Gastroesophageal sphincter (tissue), 3 donors: ENCODE measurements at regions not wholly inside any gene's neighbourhood (a gene's known extent, or its start where the extent isn't known, plus 50 kb on each side); places are given as distances from the start of the nearest gene placed in this dataset.

Experiments
- EP300 ChIP-seq: sonication (generic); formaldehyde crosslinking; IDR thresholded peaks from one replicate; pipeline ENCODE4 v1.6.1; 2017; ENCODE audit warnings: antibody characterized with exemption, mild to moderate bottlenecking
- POLR2A ChIP-seq, 2 donors: fragments of 450-650 bp; IDR thresholded peaks; one replicate each; pipeline ENCODE4 v1.6.1; 2017; ENCODE audit warnings: antibody characterized with exemption in 2 of 2, mild to moderate bottlenecking in 2 of 2, moderate library complexity in 1 of 2
- POLR2AphosphoS5 ChIP-seq: sonication (generic); formaldehyde crosslinking; IDR thresholded peaks from one replicate; pipeline ENCODE4 v1.6.1; 2017; ENCODE audit warnings: antibody characterized with exemption
- TF ChIP-seq, protein P1 (sequence below), 4 experiments: fragments of 200-600 bp in 2 of 4; fragments of 450-650 bp in 2 of 4; sonication (generic) in 1 of 4; IDR thresholded peaks; one replicate each; pipeline ENCODE4 v1.5.1; 2017 to 2019; ENCODE audit warnings: antibody characterized with exemption in 4 of 4, mild to moderate bottlenecking in 2 of 4, moderate library complexity in 2 of 4

DNA sequence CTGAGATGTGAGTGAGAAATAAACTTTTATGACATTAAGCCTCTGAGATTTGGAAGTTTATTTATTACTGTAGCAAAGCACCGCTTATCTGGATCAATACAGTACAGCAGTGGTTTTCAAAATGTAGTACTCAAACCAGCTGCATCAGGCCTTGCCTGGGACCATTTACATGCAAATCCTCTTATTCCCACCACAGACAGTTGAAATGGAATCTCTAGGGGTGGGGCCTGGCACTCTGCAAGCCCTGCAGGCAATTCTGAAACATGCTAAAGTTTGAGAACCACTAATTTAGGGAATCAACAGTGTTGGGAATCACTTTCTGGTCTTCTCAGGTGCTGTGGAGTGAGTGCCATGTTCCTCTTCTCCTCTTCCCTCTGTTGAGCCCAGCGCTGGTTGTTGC, 77.8 kb upstream of the TAMM41 start:
- TF ChIP-seq, protein P1, sequence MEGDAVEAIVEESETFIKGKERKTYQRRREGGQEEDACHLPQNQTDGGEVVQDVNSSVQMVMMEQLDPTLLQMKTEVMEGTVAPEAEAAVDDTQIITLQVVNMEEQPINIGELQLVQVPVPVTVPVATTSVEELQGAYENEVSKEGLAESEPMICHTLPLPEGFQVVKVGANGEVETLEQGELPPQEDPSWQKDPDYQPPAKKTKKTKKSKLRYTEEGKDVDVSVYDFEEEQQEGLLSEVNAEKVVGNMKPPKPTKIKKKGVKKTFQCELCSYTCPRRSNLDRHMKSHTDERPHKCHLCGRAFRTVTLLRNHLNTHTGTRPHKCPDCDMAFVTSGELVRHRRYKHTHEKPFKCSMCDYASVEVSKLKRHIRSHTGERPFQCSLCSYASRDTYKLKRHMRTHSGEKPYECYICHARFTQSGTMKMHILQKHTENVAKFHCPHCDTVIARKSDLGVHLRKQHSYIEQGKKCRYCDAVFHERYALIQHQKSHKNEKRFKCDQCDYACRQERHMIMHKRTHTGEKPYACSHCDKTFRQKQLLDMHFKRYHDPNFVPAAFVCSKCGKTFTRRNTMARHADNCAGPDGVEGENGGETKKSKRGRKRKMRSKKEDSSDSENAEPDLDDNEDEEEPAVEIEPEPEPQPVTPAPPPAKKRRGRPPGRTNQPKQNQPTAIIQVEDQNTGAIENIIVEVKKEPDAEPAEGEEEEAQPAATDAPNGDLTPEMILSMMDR (IDR thresholded peaks at IDR 0.05), result no peak
- TF ChIP-seq POLR2A (IDR thresholded peaks at IDR 0.05) (no peak), EP300 (no peak), POLR2AphosphoS5 (no peak)
